Muscle of leg (tissue), 3 donors: ENCODE measurements at regions not wholly inside any gene's neighbourhood (a gene's known extent, or its start where the extent isn't known, plus 50 kb on each side); places are given as distances from the start of the nearest gene placed in this dataset.

Experiments used
- DNase-seq: peaks from one replicate; pipeline ENCODE4 v3.0.0; 2013
- H3K27ac ChIP-seq: one replicate; pipeline ENCODE4 v1.5.1; 2013; ENCODE audit warnings: mild to moderate bottlenecking, low read length, control low read depth
- H3K27me3 ChIP-seq: one replicate; pipeline ENCODE4 v1.6.1; 2013; ENCODE audit warnings: low read length; ENCODE audit not compliant: control insufficient read depth, insufficient read depth
- H3K36me3 ChIP-seq: one replicate; pipeline ENCODE4 v1.6.1; 2013; ENCODE audit warnings: low read length; ENCODE audit not compliant: control insufficient read depth, insufficient read depth
- H3K4me1 ChIP-seq: one replicate; pipeline ENCODE4 v1.6.1; 2013; ENCODE audit warnings: low read length; ENCODE audit not compliant: control insufficient read depth, insufficient read depth
- H3K4me3 ChIP-seq: one replicate; pipeline ENCODE4 v1.5.1; 2013; ENCODE audit warnings: low read length, control low read depth
- H3K9me3 ChIP-seq: replicated peaks from 2 replicates; pipeline ENCODE4 v1.6.1; 2013; ENCODE audit warnings: low read depth, low read length; ENCODE audit not compliant: control insufficient read depth
- WGBS: methylation state at CpG from one replicate; pipeline ENCODE4 v1.1.5; 2013; ENCODE audit warnings: missing lambda C conversion rate; ENCODE audit not compliant: insufficient coverage; 5-methylcytosine and 5-hydroxymethylcytosine counted together

- Histone ChIP-seq H3K9me3 (no peaks in the 10 kb centered on the region), H3K27me3 (no peaks in the 10 kb centered on the region), H3K36me3 (no peaks in the 10 kb centered on the region), H3K4me3 (no peak overlapping the region), H3K27ac (no peak overlapping the region), H3K4me1 (no peaks in the 10 kb centered on the region)
- WGBS = 57% methylated on average over 2 of the region's 8 CpGs
- peak; percentile 10 for DNase-seq
These were observed 653.3 kb upstream of the PFKP start for GRCh38 chr10:2414039-2414438.

DNA sequence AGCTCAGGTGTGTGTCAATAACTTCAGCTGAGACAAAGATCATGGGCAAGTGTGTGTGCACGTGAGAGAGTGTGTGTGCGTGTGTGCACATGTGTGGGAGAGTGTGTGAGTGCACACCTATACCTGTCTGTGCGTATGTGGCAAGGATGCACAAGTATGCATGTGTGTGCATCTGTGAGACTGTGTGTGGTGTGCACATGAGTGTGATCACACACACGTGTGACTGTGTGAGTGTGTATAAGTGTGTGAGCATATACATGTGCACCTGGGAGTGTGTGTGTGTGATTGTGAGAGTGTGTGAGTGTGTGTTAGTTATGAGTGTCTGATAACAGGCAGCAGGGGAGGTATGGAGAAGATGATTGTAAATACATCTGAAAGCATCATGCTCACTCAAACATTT lies 657.3 kb upstream of the PFKP start:
- Histone ChIP-seq H3K36me3 (no peaks in the 10 kb centered on the region), H3K27me3 (no peaks in the 10 kb centered on the region), H3K27ac (no peak overlapping the region), H3K9me3 (no peaks in the 10 kb centered on the region), H3K4me3 (no peak overlapping the region), H3K4me1 (no peaks in the 10 kb centered on the region)
- no peak for DNase-seq
- WGBS = 81% methylated on average over 3 of the region's 4 CpGs

DNA sequence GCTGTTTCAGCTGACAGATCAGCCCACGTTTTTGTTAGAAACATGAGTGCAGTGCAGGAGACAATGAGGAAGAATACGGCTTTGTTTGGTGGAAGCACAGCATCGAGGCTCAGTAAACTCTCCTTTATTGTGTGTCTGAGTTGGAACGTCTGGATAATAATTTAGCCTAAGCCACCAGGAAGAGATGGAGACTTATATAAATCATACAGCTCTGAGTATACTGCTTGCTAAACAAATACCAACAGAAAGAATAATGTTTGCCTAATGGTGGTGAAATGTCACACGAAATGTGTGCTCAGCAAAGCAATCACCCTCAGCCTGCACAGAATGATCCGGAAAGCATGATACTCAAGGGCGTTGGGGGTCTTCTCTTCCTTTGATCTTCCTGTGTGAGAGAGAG lies 664.1 kb upstream of the ADARB2 start:
- no peaks in the 10 kb centered on the region for H3K27me3 ChIP-seq
- H3K4me1 ChIP-seq = no peaks in the 10 kb centered on the region
- no peak for DNase-seq
- WGBS = 20% methylated on average over 2 of the region's 7 CpGs
- H3K9me3 ChIP-seq = no peaks in the 10 kb centered on the region
- no peak overlapping the region for H3K4me3 ChIP-seq
- H3K36me3 ChIP-seq = no peaks in the 10 kb centered on the region
- no peak overlapping the region for H3K27ac ChIP-seq

DNA sequence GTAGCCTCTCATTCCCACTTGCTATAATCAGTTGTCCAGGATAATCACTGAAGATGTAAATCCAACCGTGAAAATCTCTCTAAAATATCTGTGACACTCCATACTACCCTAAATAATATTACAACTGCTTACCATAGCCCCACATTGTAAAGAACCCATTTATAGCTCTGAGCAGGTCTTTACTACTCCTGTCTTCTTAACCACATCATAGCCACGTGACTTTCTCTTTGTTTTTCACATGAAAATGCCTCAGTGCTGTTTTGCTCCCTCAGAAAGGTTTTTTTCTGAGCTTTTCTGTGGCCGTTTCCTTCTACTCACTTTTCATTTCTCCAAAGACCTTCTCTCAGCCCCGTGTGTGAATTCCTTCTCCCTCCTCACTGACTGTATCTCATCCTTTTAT lies 662.2 kb upstream of the ADARB2 start:
- 66% methylated on average over 4 of the region's 4 CpGs for WGBS
- Histone ChIP-seq H3K27ac (no peak overlapping the region), H3K9me3 (no peaks in the 10 kb centered on the region), H3K36me3 (no peaks in the 10 kb centered on the region), H3K27me3 (no peaks in the 10 kb centered on the region), H3K4me3 (no peak overlapping the region), H3K4me1 (no peaks in the 10 kb centered on the region)
- DNase-seq = no peak

DNA sequence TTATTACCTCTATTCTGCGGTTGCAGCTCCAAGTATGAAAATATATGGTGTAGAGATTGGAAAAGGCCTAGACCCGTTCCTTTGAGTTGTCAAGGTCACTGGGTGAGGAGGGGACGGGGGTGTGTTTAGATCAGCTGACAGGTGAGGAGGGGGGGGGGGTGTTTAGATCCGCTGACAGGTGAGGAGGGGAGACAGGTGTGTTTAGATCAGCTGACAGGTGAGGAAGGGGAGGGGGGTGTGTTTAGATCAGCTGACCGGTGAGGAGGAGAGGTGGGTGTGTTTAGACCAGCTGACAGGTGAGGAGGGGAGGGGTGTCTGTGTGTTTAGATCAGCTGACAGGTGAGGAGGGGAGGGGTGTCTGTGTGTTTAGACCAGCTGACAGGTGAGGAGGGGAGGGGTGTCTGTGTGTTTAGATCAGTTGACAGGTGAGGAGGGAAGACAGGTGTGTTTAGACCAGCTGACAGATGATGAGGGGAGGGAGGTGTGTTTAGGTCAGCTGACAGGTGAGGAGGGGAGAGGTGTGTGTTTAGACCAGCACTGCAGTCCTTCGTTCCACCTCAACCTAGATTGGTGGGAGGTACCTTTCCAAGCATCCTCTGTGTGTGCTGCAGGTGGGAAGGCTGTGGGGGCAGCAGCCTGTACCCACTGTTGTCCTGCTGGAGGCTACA lies 655.0 kb upstream of the ADARB2 start:
- WGBS = 60% methylated on average over 1 of the region's 6 CpGs
- Histone ChIP-seq H3K27me3 (no peaks in the 10 kb centered on the region), H3K9me3 (no peaks in the 10 kb centered on the region), H3K4me1 (no peaks in the 10 kb centered on the region), H3K27ac (no peak overlapping the region), H3K36me3 (no peaks in the 10 kb centered on the region), H3K4me3 (no peak overlapping the region)
- no peak for DNase-seq

DNA sequence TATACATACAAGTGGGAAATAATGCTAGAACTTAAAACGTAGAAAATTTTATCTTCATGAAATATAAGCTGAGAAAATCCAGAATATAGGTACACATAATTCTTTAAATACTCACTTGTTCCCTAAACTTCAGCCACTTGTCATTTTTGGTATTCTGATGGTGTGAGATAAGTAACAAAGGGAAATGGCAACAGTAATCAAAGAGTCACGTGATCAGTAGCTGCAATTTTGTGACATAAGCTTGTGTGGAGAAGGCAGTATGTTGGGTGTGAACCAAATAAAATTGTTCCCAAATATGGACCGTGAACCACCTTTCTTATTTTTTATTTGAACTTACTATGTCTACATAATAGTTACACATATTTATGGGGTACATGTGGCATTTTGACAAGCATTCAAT lies 650.3 kb upstream of the ADARB2 start:
- WGBS = 80% methylated on average over 1 of the region's 3 CpGs
- no peak overlapping the region for H3K4me3 ChIP-seq

GRCh38 chr10:2387261-2387660 lies 649.9 kb upstream of the ADARB2 start:
- 72% methylated on average over 5 of the region's 8 CpGs for WGBS
- H3K27me3 ChIP-seq = no peaks in the 10 kb centered on the region
- H3K27ac ChIP-seq = no peak overlapping the region
- no peak overlapping the region for H3K4me3 ChIP-seq
- no peaks in the 10 kb centered on the region for H3K36me3 ChIP-seq
- H3K4me1 ChIP-seq = no peaks in the 10 kb centered on the region
- no peaks in the 10 kb centered on the region for H3K9me3 ChIP-seq
- DNase-seq = no peak

More for the DNA sequence above, 650.3 kb upstream of the ADARB2 start:
- no peaks in the 10 kb centered on the region for H3K36me3 ChIP-seq
- H3K27me3 ChIP-seq = no peaks in the 10 kb centered on the region
- DNase-seq = no peak
- H3K27ac ChIP-seq = no peak overlapping the region
- no peaks in the 10 kb centered on the region for H3K9me3 ChIP-seq
- H3K4me1 ChIP-seq = no peaks in the 10 kb centered on the region

DNA sequence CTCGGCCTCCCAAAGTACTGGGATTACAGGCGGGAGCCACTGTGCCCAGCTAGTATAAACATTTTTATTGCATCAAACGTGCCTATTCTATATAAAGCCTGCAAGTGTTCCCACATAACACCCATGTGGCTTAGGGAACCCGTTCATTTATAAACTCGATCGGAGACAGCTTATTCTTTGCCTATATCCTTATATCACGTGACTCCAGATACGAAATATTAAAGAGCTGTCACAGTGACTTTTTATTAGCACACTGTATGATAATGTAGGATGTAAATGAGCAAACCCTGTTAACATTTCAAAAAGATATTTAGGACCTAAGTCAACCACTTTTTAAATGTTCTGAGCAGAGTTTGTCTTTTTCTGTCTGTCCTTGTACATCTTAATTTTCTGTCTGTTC lies 642.9 kb upstream of the ADARB2 start:
- no peaks in the 10 kb centered on the region for H3K36me3 ChIP-seq
- WGBS = 81% methylated on average over 5 of the region's 8 CpGs
- H3K4me3 ChIP-seq = no peak overlapping the region
- H3K4me1 ChIP-seq = no peaks in the 10 kb centered on the region
- DNase-seq = no peak
- H3K27ac ChIP-seq = no peak overlapping the region
- H3K27me3 ChIP-seq = no peaks in the 10 kb centered on the region
- H3K9me3 ChIP-seq = no peaks in the 10 kb centered on the region

DNA sequence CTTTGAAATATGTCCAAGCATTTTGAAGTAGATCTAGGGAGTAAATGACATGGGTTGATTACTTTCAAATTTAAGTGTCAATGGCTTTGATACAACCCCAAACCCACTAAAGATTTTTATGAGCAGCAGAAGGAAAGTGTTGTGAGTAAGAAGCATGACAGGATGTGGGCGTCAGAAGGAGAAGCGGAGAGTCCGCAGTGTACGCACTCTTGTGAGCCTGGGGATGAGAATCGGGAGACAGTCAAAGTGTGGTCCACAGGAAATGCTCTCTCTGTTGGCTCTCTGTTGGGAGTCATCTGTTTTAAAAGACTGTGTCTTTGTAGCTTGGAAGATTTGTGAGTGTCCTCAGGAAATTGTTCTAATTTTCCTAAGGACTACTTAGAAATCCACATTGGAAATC lies 629.8 kb upstream of the ADARB2 start:
- no peaks in the 10 kb centered on the region for H3K27me3 ChIP-seq
- no peak overlapping the region for H3K4me3 ChIP-seq
- H3K27ac ChIP-seq = no peak overlapping the region
- no peaks in the 10 kb centered on the region for H3K36me3 ChIP-seq
- 7% methylated on average over 4 of the region's 5 CpGs for WGBS
- H3K4me1 ChIP-seq = no peaks in the 10 kb centered on the region
- peaks cover 4% of the 10 kb centered on the region for H3K9me3 ChIP-seq
- DNase-seq = no peak

DNA sequence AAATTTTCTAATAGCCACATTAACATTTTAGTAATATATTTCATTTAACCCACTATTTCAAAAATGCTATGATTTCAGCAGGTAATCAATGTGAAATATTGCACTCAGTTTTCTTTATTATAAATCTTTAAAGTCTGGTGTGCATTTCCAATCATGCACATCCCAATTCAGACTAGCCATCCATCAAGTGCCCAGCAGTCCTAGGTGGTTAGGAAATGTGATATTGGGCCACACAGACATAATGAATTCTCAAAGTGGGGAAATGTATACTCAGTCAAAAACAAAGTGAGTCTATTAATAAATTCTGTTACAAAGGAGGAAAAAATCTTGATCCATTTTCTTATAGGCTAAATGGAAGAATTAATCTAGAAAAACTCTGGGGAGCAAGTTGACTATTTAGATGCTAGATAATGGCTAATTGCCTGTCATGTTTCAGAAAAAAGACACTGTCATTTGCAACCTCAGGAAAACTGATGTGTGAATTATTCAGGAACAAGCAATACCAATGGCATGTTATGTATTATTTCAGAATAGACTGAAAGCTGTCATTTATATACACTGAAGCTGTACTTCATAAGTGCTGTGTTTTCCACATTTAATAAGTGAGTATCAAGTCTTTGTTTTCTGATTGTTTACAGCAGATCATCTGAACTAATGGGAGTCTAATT lies 629.1 kb upstream of the ADARB2 start:
- no peak for DNase-seq
- peaks cover 4% of the 10 kb centered on the region for H3K9me3 ChIP-seq
- no peaks in the 10 kb centered on the region for H3K36me3 ChIP-seq

GRCh38 chr10:2362331-2362730 lies 625.0 kb upstream of the ADARB2 start:
- H3K27ac ChIP-seq = no peak overlapping the region
- WGBS = no CpG with 5 or more reads among the region's 7 CpGs
- no peaks in the 10 kb centered on the region for H3K4me1 ChIP-seq
- no peaks in the 10 kb centered on the region for H3K27me3 ChIP-seq
- no peak for DNase-seq
- no peaks in the 10 kb centered on the region for H3K36me3 ChIP-seq
- no peak overlapping the region for H3K4me3 ChIP-seq
- H3K9me3 ChIP-seq = no peaks in the 10 kb centered on the region

More for the DNA sequence above, 629.1 kb upstream of the ADARB2 start:
- Histone ChIP-seq H3K27ac (no peak overlapping the region), H3K4me1 (no peaks in the 10 kb centered on the region), H3K4me3 (no peak overlapping the region), H3K27me3 (no peaks in the 10 kb centered on the region)
